ENCODE measurements at regions not wholly inside any gene's neighbourhood (a gene's known extent, or its start where the extent isn't known, plus 50 kb on each side); places are given as distances from the start of the nearest gene placed in this dataset.
"Not testable (repeated sequence)": the region's sequence is repeated elsewhere in the genome, so short reads cannot be mapped to it uniquely, and the experiment has no call there.

GRCh38 chr3:164832216-164832615 lies 246.1 kb downstream of the SI start:
- Mint-ChIP-seq H3K27me3 (no peaks in the 10 kb centered on the region), H3K9me3 (peaks cover 13% of the 10 kb centered on the region), H3K27ac (no peak overlapping the region), H3K36me3 (no peaks in the 10 kb centered on the region), H3K4me3 (no peak overlapping the region), H3K4me1 (ENCODE audit: low read depth) (no peaks in the 10 kb centered on the region)
- DNase-seq, result no peak
- CTCF ChIA-PET, result no interaction called here
- POLR2A ChIA-PET, result no interaction called here
- intact Hi-C loops (cut with micrococcal nuclease), result no loop called here

DNA sequence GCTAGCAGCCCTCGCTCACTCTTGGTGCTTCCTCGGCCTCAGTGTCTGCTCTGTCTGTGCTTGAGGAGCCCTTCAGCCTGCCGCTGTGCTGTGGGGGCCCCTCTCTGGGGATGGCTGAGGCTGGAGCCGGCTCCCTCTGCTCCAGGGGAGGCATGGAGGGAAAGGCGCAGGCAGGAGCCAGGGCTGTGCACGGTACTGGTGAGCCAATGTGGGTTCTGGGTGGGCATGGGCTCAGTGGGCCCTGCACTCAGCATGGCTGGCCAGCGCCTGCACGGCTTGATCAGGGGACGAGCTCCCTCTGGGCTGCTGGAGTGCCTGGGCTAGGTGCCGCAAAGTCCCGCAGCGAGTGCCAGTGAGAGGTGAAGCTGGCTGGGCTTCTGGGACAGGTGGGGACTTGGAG lies 260.0 kb downstream of the SI start:
- Mint-ChIP-seq H3K36me3 (no peaks in the 10 kb centered on the region), H3K27me3 (no peaks in the 10 kb centered on the region), H3K4me3 (no peak overlapping the region), H3K9me3 (peaks cover 27% of the 10 kb centered on the region), H3K4me1 (ENCODE audit: low read depth) (no peaks in the 10 kb centered on the region), H3K27ac (no peak overlapping the region)
- POLR2A ChIA-PET, result no interaction called here
- CTCF ChIA-PET, result no interaction called here
- intact Hi-C loops (cut with micrococcal nuclease), result no loop called here
- DNase-seq, result no peak

- ChIA-PET POLR2A (no interaction called here), CTCF (no interaction called here)
- intact Hi-C loops (cut with micrococcal nuclease), result no loop called here
- H3K27me3 Mint-ChIP-seq, result no peaks in the 10 kb centered on the region
- no peak for DNase-seq
- no peak overlapping the region for H3K27ac Mint-ChIP-seq
- no peak overlapping the region for H3K4me3 Mint-ChIP-seq
- H3K4me1 Mint-ChIP-seq (ENCODE audit: low read depth), result no peaks in the 10 kb centered on the region
- no peaks in the 10 kb centered on the region for H3K36me3 Mint-ChIP-seq
- peaks cover 25% of the 10 kb centered on the region for H3K9me3 Mint-ChIP-seq
Observed at GRCh38 chr3:164814106-164814505, 264.2 kb downstream of the SI start.

DNA sequence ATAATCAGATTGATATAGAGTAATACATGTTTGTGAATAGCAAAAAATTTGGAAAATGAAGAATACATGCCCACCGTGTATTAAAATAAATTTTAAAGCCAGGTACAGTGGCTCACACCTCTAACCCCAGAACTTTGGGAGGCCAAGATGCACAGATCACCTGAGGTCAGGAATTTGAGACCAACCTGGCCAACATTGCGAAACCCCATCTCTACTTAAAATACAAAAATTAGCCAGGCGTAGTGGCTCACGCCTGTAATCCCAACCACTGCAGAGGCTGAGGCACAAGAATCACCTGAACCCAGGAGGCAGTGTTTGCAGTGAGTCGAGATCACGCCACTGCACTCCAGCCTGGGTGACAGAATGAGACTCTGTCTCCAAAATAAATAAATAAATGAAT lies 266.3 kb downstream of the SI start:
- peaks cover 7% of the 10 kb centered on the region for H3K9me3 Mint-ChIP-seq
- H3K36me3 Mint-ChIP-seq, result no peaks in the 10 kb centered on the region
- no peaks in the 10 kb centered on the region for H3K4me1 Mint-ChIP-seq (ENCODE audit: low read depth)
- intact Hi-C loops (cut with micrococcal nuclease), result no loop called here
- CTCF ChIA-PET, result no interaction called here
- DNase-seq, result no peak
- POLR2A ChIA-PET, result no interaction called here
- H3K27ac Mint-ChIP-seq, result no peak overlapping the region
- no peak overlapping the region for H3K4me3 Mint-ChIP-seq
- no peaks in the 10 kb centered on the region for H3K27me3 Mint-ChIP-seq

GRCh38 chr3:164806188-164806587 lies 272.1 kb downstream of the SI start:
- H3K4me3 Mint-ChIP-seq, result no peak overlapping the region
- POLR2A ChIA-PET, result no interaction called here
- no peaks in the 10 kb centered on the region for H3K4me1 Mint-ChIP-seq (ENCODE audit: low read depth)
- H3K27ac Mint-ChIP-seq, result no peak overlapping the region
- H3K36me3 Mint-ChIP-seq, result no peaks in the 10 kb centered on the region
- intact Hi-C loops (cut with micrococcal nuclease), result no loop called here
- CTCF ChIA-PET, result no interaction called here
- DNase-seq, result no peak
- peaks cover 10% of the 10 kb centered on the region for H3K9me3 Mint-ChIP-seq
- H3K27me3 Mint-ChIP-seq, result no peaks in the 10 kb centered on the region

DNA sequence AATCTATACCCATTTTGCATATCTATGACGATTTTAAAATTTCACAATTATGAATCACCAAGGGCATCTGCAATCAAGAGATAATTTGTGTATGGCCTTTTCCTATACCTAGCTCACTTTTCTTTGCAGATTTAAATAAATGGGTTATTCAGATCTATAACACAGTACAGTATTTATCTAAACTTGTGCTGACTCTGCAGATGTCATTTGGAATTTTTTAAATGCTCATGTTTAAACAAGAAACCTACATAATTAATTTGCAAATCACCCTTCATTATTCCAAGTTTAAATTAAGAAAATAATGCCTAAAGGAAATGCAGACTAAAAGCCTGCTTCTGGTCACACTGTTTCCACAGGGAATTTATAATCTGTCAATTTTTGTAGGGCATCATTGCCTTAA lies 284.2 kb downstream of the SI start:
- H3K27ac Mint-ChIP-seq, result no peak overlapping the region
- H3K27me3 Mint-ChIP-seq, result no peaks in the 10 kb centered on the region
- no peak for DNase-seq
- H3K4me1 Mint-ChIP-seq (ENCODE audit: low read depth), result no peaks in the 10 kb centered on the region
- POLR2A ChIA-PET, result no interaction called here
- H3K36me3 Mint-ChIP-seq, result no peaks in the 10 kb centered on the region
- CTCF ChIA-PET, result no interaction called here
- peaks cover 7% of the 10 kb centered on the region for H3K9me3 Mint-ChIP-seq
- no peak overlapping the region for H3K4me3 Mint-ChIP-seq
- intact Hi-C loops (cut with micrococcal nuclease), result no loop called here

GRCh38 chr3:164791263-164791662 lies 287.0 kb downstream of the SI start:
- ChIA-PET CTCF (no interaction called here), POLR2A (no interaction called here)

GRCh38 chr3:164784407-164784806 lies 293.9 kb downstream of the SI start:
- H3K4me1 Mint-ChIP-seq (ENCODE audit: low read depth); H3K4me3 Mint-ChIP-seq; H3K27ac Mint-ChIP-seq; H3K36me3 Mint-ChIP-seq; intact Hi-C loops (cut with micrococcal nuclease); H3K9me3 Mint-ChIP-seq; DNase-seq; H3K27me3 Mint-ChIP-seq; CTCF ChIA-PET; POLR2A ChIA-PET: not testable (repeated sequence)

More at GRCh38 chr3:164791263-164791662, 287.0 kb downstream of the SI start:
- Mint-ChIP-seq H3K9me3 (peaks cover 7% of the 10 kb centered on the region), H3K4me3 (no peak overlapping the region), H3K27ac (no peak overlapping the region), H3K27me3 (no peaks in the 10 kb centered on the region), H3K36me3 (no peaks in the 10 kb centered on the region), H3K4me1 (ENCODE audit: low read depth) (no peaks in the 10 kb centered on the region)
- no peak for DNase-seq
- intact Hi-C loops (cut with micrococcal nuclease), result no loop called here

DNA sequence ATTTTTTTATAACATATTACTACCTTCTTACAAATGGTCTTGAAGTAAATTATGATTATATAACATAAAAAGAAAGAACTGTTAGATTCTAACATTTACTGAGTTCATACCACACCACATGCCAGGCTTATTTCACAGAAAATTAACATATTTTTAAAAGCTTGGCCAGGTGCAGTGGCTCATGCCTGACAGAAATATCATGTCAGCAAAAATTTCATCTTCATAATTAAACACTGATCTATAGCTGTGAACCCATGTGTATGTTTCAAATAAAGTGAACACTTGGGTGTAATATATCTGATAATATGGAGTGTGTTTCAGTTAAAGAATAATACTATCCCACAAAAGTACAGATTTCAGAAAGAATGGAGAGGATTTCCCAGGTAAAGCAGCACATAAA lies 296.5 kb downstream of the SI start:
- Mint-ChIP-seq H3K27ac (no peak overlapping the region), H3K4me3 (no peak overlapping the region), H3K4me1 (ENCODE audit: low read depth) (no peaks in the 10 kb centered on the region), H3K36me3 (no peaks in the 10 kb centered on the region), H3K9me3 (peaks cover 5% of the 10 kb centered on the region), H3K27me3 (no peaks in the 10 kb centered on the region)
- POLR2A ChIA-PET, result no interaction called here
- DNase-seq, result no peak
- CTCF ChIA-PET, result no interaction called here
- intact Hi-C loops (cut with micrococcal nuclease), result no loop called here

DNA sequence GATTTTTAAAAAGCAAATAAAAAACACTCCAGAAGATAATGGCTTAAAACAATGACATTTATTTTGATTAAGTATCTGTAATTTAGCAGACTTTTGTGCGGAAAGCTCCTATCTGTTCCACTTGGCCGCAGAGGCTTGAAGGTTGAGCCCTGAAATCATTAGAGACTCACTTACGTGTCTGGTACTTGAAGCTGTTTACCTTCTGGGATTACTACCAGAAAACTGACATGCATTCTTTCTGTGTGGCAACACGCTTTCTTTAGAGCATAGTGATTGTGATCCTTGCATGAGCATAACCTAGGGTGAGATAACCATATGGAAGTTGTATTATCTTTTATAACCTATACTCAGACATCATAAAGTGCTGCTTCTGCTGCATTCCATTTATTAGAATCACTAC lies 298.5 kb downstream of the SI start:
- Mint-ChIP-seq H3K9me3 (peaks cover 7% of the 10 kb centered on the region), H3K4me3 (no peak overlapping the region), H3K36me3 (no peaks in the 10 kb centered on the region), H3K27ac (no peak overlapping the region), H3K4me1 (ENCODE audit: low read depth) (no peaks in the 10 kb centered on the region), H3K27me3 (no peaks in the 10 kb centered on the region)
- CTCF ChIA-PET, result no interaction called here
- intact Hi-C loops (cut with micrococcal nuclease), result no loop called here
- POLR2A ChIA-PET, result no interaction called here
- DNase-seq, result no peak

GRCh38 chr3:164752812-164753211 lies 325.5 kb downstream of the SI start:
- Mint-ChIP-seq H3K36me3 (no peaks in the 10 kb centered on the region), H3K9me3 (no peaks in the 10 kb centered on the region), H3K4me1 (ENCODE audit: low read depth) (no peaks in the 10 kb centered on the region), H3K4me3 (no peak overlapping the region), H3K27ac (no peak overlapping the region), H3K27me3 (no peaks in the 10 kb centered on the region)
- intact Hi-C loops (cut with micrococcal nuclease), result no loop called here
- ChIA-PET CTCF (no interaction called here), POLR2A (no interaction called here)
- DNase-seq, result no peak

GRCh38 chr3:164748626-164749025 lies 329.7 kb downstream of the SI start:
- DNase-seq, result no peak
- Mint-ChIP-seq H3K4me1 (ENCODE audit: low read depth) (no peaks in the 10 kb centered on the region), H3K9me3 (peaks cover 4% of the 10 kb centered on the region), H3K36me3 (no peaks in the 10 kb centered on the region), H3K27ac (no peak overlapping the region), H3K27me3 (no peaks in the 10 kb centered on the region), H3K4me3 (no peak overlapping the region)
- CTCF ChIA-PET, result no interaction called here
- POLR2A ChIA-PET, result no interaction called here
- intact Hi-C loops (cut with micrococcal nuclease), result no loop called here

- no peak overlapping the region for H3K27ac Mint-ChIP-seq
- no peak for DNase-seq
- ChIA-PET POLR2A (no interaction called here), CTCF (no interaction called here)
- H3K9me3 Mint-ChIP-seq, result peaks cover 11% of the 10 kb centered on the region
- no peaks in the 10 kb centered on the region for H3K4me1 Mint-ChIP-seq (ENCODE audit: low read depth)
- H3K4me3 Mint-ChIP-seq, result no peak overlapping the region
- no peaks in the 10 kb centered on the region for H3K36me3 Mint-ChIP-seq
- H3K27me3 Mint-ChIP-seq, result no peaks in the 10 kb centered on the region
- intact Hi-C loops (cut with micrococcal nuclease), result no loop called here
Observed at GRCh38 chr3:164741869-164742268, 336.4 kb downstream of the SI start.

- DNase-seq, result no peak
- no peaks in the 10 kb centered on the region for H3K36me3 Mint-ChIP-seq
- H3K4me1 Mint-ChIP-seq (ENCODE audit: low read depth), result no peaks in the 10 kb centered on the region
- peaks cover 7% of the 10 kb centered on the region for H3K9me3 Mint-ChIP-seq
- intact Hi-C loops (cut with micrococcal nuclease), result no loop called here
- H3K4me3 Mint-ChIP-seq, result no peak overlapping the region
- CTCF ChIA-PET, result no interaction called here
- POLR2A ChIA-PET, result no interaction called here
- H3K27me3 Mint-ChIP-seq, result no peaks in the 10 kb centered on the region
- no peak overlapping the region for H3K27ac Mint-ChIP-seq
Observed at GRCh38 chr3:164737174-164737573, 341.1 kb downstream of the SI start.
